GM23248 (cell line): ENCODE measurements at regions not wholly inside any gene's neighbourhood (a gene's known extent, or its start where the extent isn't known, plus 50 kb on each side); places are given as distances from the start of the nearest gene placed in this dataset.
"Not testable (repeated sequence)": the region's sequence is repeated elsewhere in the genome, so short reads cannot be mapped to it uniquely, and the experiment has no call there.

Experiments
- EZH2 ChIP-seq: fragments of 200-600 bp; sonication (generic); IDR thresholded peaks from 2 replicates; pipeline ENCODE4 v1.6.1; 2018; ENCODE audit warnings: antibody characterized with exemption, mild to moderate bottlenecking; ENCODE audit not compliant: insufficient read depth, poor library complexity, severe bottlenecking
- EZH2phosphoT487 ChIP-seq: fragments of 200-600 bp; sonication (generic); IDR thresholded peaks from 2 replicates; pipeline ENCODE4 v1.6.1; 2018; ENCODE audit warnings: antibody characterized with exemption, moderate library complexity, mild to moderate bottlenecking, low read depth; ENCODE audit not compliant: insufficient read depth

DNA sequence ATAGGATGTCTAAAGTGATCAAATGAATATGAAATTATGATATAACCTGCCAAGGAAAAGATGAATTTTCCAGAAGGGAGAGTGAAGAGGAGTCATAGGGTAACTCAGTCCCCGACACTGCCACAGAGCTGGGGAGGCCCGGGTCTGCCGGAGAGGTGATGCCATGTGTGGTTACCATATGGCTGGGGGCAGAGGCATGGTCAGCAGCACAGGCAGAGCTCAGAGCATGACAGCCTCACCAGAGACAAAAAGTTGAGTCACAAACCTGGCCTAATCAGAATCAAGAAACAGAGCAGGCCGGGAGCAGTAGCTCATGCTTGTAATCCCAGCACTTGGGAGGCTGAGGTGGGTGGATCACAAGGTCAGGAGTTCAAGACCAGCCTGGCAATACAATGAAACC is 322.4 kb downstream of the GOLGA6L6 start:
- not testable (repeated sequence) for TF ChIP-seq EZH2, EZH2phosphoT487
